ENCODE measurements at regions not wholly inside any gene's neighbourhood (a gene's known extent, or its start where the extent isn't known, plus 50 kb on each side); places are given as distances from the start of the nearest gene placed in this dataset.

DNA sequence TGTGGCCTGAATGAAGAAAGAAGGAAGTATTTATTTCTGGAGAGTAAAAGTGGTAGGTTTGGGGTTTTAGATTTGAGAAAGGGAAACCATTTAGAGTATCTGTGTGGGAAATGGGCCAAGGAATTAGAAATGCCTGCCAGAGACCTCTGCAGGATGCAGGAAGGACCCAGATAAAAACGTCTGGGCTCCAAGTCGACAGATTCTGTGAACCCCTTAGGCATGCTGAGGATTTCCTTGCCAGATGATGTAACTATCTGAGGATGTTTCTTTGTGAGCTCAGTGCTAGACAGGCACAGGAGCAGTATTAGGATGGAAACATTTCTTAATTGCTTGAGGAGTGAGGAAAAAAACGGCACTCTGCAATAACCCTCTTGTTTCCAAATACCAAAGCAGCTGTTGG lies 251.8 kb upstream of the DMRT1 start:
- TF ChIP-seq POLR2AphosphoS5 (IDR thresholded peaks at IDR 0.05; ENCODE audit: low read depth, low read length), result no peak
- no peak for TF ChIP-seq TAF1 (IDR thresholded peaks at IDR 0.05; ENCODE audit: borderline replicate concordance, low read depth, low read length)
